OCI-LY7 (cell line): ENCODE measurements at regions not wholly inside any gene's neighbourhood (a gene's known extent, or its start where the extent isn't known, plus 50 kb on each side); places are given as distances from the start of the nearest gene placed in this dataset.

ENCODE experiments used
- EZH2phosphoT487 ChIP-seq: fragments of 200-600 bp; sonication (generic); IDR thresholded peaks from 2 replicates; pipeline ENCODE4 v1.6.1; 2018; ENCODE audit warnings: low read depth, borderline replicate concordance, mild to moderate bottlenecking, mixed run types, antibody characterized with exemption, low read length, moderate library complexity, mixed read lengths
- TF ChIP-seq, protein P1 (sequence below): fragments of 200-600 bp; sonication (generic); conservative IDR thresholded peaks from 2 replicates; pipeline ENCODE4 v1.5.1; 2014; ENCODE audit warnings: mild to moderate bottlenecking, antibody characterized with exemption, low read length, moderate library complexity, mixed read lengths

DNA sequence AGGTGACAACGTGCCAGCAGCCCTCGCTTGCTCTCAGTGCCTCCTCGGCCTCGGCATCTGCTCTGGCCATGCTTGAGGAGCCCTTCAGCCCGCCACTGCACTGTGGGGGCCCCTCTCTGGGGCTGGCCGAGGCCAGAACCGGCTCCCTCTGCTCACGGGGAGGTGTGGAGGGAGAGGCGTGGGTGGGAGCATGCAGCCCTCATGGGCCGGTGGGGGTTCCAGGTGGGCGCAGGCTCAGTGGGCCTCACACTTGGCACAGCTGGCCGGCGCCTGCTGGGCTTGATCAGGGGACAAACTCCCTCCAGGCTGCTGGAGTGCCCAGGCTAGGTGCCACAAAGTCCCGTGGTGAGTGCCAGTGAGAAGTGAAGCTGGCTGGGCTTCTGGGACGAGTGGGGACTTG lies 566.6 kb upstream of the ID4 start:
- TF ChIP-seq, protein P1, sequence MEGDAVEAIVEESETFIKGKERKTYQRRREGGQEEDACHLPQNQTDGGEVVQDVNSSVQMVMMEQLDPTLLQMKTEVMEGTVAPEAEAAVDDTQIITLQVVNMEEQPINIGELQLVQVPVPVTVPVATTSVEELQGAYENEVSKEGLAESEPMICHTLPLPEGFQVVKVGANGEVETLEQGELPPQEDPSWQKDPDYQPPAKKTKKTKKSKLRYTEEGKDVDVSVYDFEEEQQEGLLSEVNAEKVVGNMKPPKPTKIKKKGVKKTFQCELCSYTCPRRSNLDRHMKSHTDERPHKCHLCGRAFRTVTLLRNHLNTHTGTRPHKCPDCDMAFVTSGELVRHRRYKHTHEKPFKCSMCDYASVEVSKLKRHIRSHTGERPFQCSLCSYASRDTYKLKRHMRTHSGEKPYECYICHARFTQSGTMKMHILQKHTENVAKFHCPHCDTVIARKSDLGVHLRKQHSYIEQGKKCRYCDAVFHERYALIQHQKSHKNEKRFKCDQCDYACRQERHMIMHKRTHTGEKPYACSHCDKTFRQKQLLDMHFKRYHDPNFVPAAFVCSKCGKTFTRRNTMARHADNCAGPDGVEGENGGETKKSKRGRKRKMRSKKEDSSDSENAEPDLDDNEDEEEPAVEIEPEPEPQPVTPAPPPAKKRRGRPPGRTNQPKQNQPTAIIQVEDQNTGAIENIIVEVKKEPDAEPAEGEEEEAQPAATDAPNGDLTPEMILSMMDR = no peak
- TF ChIP-seq EZH2phosphoT487 = no peak
